Lower leg skin (tissue), 3 donors: ENCODE measurements at regions not wholly inside any gene's neighbourhood (a gene's known extent, or its start where the extent isn't known, plus 50 kb on each side); places are given as distances from the start of the nearest gene placed in this dataset.

Source experiments
- CTCF ChIP-seq, 3 donors: fragments of 450-650 bp; IDR thresholded peaks; one replicate each; pipeline ENCODE4 v1.5.1; 2016; ENCODE audit warnings: antibody characterized with exemption in 3 of 3, mild to moderate bottlenecking in 3 of 3, moderate library complexity in 2 of 3
- POLR2A ChIP-seq, 2 donors: fragments of 450-650 bp; IDR thresholded peaks; one replicate each; pipeline ENCODE4 v1.6.1; 2016 to 2017; ENCODE audit warnings: antibody characterized with exemption in 2 of 2, mild to moderate bottlenecking in 1 of 2, moderate library complexity in 1 of 2

DNA sequence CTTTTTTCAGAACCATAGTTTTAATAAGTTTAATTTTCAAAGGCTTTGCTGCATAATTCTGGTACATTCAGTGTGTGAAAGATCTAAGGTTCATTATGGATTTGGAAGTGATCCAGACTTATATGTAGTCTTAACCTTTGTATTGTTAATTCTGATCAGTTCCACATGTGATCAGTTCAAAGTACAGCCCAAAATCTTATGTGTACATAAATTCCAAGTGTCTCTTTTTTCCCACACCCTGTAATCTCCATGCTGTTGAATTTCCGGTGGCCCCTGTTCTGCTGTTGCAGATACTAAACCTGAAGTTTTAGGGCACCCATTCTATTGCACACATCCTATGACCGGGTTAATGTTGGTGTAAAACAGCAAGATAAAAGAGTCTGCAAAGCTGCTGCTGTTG is 1147.5 kb upstream of the CDH8 start:
- TF ChIP-seq POLR2A (IDR thresholded peaks at IDR 0.05) (no peak), CTCF (IDR thresholded peaks at IDR 0.05) (no peak)
